PC-9 (cell line): ENCODE measurements at regions not wholly inside any gene's neighbourhood (a gene's known extent, or its start where the extent isn't known, plus 50 kb on each side); places are given as distances from the start of the nearest gene placed in this dataset.

Source experiments
- BruUV-seq: library from RNA; stranded (reverse); fragments of 400-500 nt; replicated peaks from 2 replicates; lab custom pipeline; 2021; lab: Mats Ljungman, UMichigan
- CTCF ChIA-PET: fragments of 300-600 bp; sonication (Branson Sonifier 250); formaldehyde crosslinking; loops from one replicate; lab custom pipeline; 2022; ENCODE audit warnings: antibody characterized with exemption; lab: Charles Lee
- POLR2A ChIA-PET: fragments of 300-600 bp; sonication (Branson Sonifier 250); formaldehyde crosslinking; loops from one replicate; lab custom pipeline; 2022; ENCODE audit warnings: antibody characterized with exemption; ENCODE audit not compliant: unreplicated experiment; lab: Charles Lee
- DNase-seq, 2 experiments: peaks; one replicate each; pipeline versions ENCODE4 v3.0.0 to v3.0.0-alpha.2; 2015 to 2022; ENCODE audit warnings: mixed read lengths in 1 of 2
- H2AFZ ChIP-seq: fragments of 200-600 bp; sonication (generic); 2 replicates; pipeline ENCODE4 v1.8.1; 2017; ENCODE audit warnings: antibody characterized with exemption
- H3F3A ChIP-seq: fragments of 200-600 bp; sonication (generic); 2 replicates; pipeline ENCODE4 v1.8.1; 2017; ENCODE audit warnings: antibody characterized with exemption, mild to moderate bottlenecking, low read depth; ENCODE audit not compliant: insufficient read depth
- H3K27ac ChIP-seq: fragments of 200-600 bp; sonication (generic); 2 replicates; pipeline ENCODE4 v1.6.1; 2016; ENCODE audit warnings: mixed run types
- H3K27me3 ChIP-seq: fragments of 200-600 bp; sonication (generic); 2 replicates; pipeline ENCODE4 v1.6.1; 2016; ENCODE audit warnings: low read depth, mixed run types; ENCODE audit not compliant: insufficient read depth
- H3K36me3 ChIP-seq: fragments of 200-600 bp; sonication (generic); 2 replicates; pipeline ENCODE4 v1.6.1; 2016; ENCODE audit warnings: low read depth, mixed run types
- H3K4me1 ChIP-seq: fragments of 200-600 bp; sonication (generic); replicated peaks from 2 replicates; pipeline ENCODE4 v1.6.1; 2016; ENCODE audit warnings: mixed run types; ENCODE audit not compliant: insufficient read depth
- H3K4me2 ChIP-seq: fragments of 200-600 bp; sonication (generic); 2 replicates; pipeline ENCODE4 v1.6.1; 2017; ENCODE audit warnings: mixed run types
- H3K4me3 ChIP-seq: fragments of 200-600 bp; sonication (generic); 2 replicates; pipeline ENCODE4 v1.6.1; 2016; ENCODE audit warnings: mixed run types
- H3K79me2 ChIP-seq: fragments of 200-600 bp; sonication (generic); 2 replicates; pipeline ENCODE4 v1.6.1; 2017; ENCODE audit warnings: low read depth, mixed run types
- H3K9me2 ChIP-seq: fragments of 200-600 bp; sonication (generic); 2 replicates; pipeline ENCODE4 v1.8.1; 2017; ENCODE audit warnings: mild to moderate bottlenecking; ENCODE audit not compliant: insufficient read depth
- H3K9me3 ChIP-seq: fragments of 200-600 bp; sonication (generic); 2 replicates; pipeline ENCODE4 v1.8.1; 2016; ENCODE audit warnings: low read depth; ENCODE audit not compliant: insufficient read depth
- H4K20me1 ChIP-seq: fragments of 200-600 bp; sonication (generic); 2 replicates; pipeline ENCODE4 v1.8.1; 2017; ENCODE audit not compliant: insufficient read depth
- CTCF ChIP-seq: fragments of 200-600 bp; sonication (generic); conservative IDR thresholded peaks from 2 replicates; pipeline ENCODE4 v1.6.1; 2017; ENCODE audit warnings: mixed run types, antibody characterized with exemption, mild to moderate bottlenecking, moderate library complexity
- EZH2 ChIP-seq: fragments of 200-600 bp; sonication (generic); IDR thresholded peaks from 2 replicates; pipeline ENCODE4 v1.8.0; 2017; ENCODE audit warnings: antibody characterized with exemption, low read depth
- intact Hi-C: fragments of 100-400 bp; cut with micrococcal nuclease; formaldehyde crosslinking; loops from one replicate; pipeline ENCODE4 v1.10.0; 2022; ENCODE audit not compliant: unreplicated experiment

DNA sequence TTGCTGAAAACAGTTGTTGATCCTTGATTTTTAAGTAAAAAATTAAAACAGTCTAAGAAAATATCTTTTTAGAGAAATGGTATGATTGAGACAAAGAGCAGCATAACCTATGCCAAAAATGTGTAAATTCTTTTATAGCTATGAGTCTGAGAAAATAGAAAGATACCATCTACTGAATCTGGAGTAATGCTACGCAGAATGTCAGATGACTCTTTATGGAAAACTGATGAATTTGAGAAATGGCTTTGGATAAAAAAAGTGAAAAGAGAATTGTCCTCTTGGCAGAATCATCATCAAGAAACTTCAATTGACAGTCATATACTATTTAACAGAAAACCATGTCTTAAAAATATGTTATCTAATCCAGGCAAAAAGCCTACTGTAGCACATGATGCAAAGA lies 183.1 kb downstream of the FAT4 start:
- Histone ChIP-seq H3K4me3 (no peak overlapping the region), H2AFZ (no peak overlapping the region), H3K27ac (no peak overlapping the region), H3K36me3 (no peaks in the 10 kb centered on the region), H3K79me2 (no peaks in the 10 kb centered on the region), H3K9me3 (no peaks in the 10 kb centered on the region), H3K9me2 (peaks cover 4% of the 10 kb centered on the region; the same call in 1 of the 2 replicates), H3F3A (no peaks in the 10 kb centered on the region), H3K4me2 (no peak overlapping the region), H4K20me1 (no peaks in the 10 kb centered on the region), H3K4me1 (no peaks in the 10 kb centered on the region), H3K27me3 (no peaks in the 10 kb centered on the region)
- intact Hi-C loops = no loop called here
- BruUV-seq = no TSS peak
- DNase-seq = no peak
- TF ChIP-seq EZH2 (no peak), CTCF (no peak)
- POLR2A ChIA-PET = no interaction called here
- CTCF ChIA-PET = no interaction called here

DNA sequence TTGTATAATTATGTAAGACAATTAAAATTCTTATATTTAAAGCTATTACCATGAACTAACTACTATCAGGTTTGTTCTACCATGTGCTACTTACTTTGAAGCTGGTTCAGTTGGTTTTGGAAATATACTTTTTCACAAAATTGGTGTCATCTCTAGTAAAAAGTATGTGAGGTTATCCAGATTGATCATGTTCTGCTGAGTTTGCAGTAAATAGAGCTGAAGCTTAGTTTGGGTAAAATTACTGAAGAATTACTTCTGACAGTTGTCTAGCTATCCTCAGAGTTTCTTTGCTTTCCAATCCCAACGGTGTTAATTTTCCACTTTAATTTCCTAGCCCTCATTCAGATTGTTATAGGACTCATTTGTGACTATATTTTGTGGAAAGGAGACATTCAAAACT lies 184.2 kb downstream of the FAT4 start:
- TF ChIP-seq CTCF (no peak), EZH2 (no peak)
- H3K4me1 ChIP-seq = no peaks in the 10 kb centered on the region
- H3K79me2 ChIP-seq = no peaks in the 10 kb centered on the region
- H3K27ac ChIP-seq = no peak overlapping the region
- H3K36me3 ChIP-seq = no peaks in the 10 kb centered on the region
- H3K4me3 ChIP-seq = no peak overlapping the region
- H3K27me3 ChIP-seq = no peaks in the 10 kb centered on the region
- H3F3A ChIP-seq = no peaks in the 10 kb centered on the region
- H3K4me2 ChIP-seq = no peak overlapping the region
- CTCF ChIA-PET = no interaction called here
- no peaks in the 10 kb centered on the region for H4K20me1 ChIP-seq
- BruUV-seq = no TSS peak
- POLR2A ChIA-PET = interaction anchor here (0.6 kb wide), 1 partner anchor 45 kb away, joined by 4 read pairs; no protein-coding TSS in a partner anchor
- DNase-seq = no peak
- peaks cover 4% of the 10 kb centered on the region; the same call in 1 of the 2 replicates for H3K9me2 ChIP-seq
- no peak overlapping the region for H2AFZ ChIP-seq
- intact Hi-C loops = no loop called here
- no peaks in the 10 kb centered on the region for H3K9me3 ChIP-seq

DNA sequence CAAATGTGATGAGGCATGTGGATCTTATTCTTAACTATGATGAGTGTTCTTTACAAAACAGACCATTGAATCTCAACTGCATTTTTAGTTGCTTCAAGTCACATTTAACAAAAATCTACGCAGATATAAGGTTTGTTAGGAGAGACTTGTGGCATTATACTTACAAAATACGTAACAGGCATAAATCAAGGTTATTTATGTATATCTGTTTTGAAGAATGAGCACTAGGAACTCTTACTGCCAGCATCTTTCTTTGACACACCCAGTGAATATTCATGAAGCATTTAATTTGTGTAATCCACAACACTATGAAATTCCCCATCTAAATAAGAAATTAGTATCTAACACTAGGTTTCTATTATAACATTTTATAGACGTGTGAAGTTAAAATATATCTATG lies 186.3 kb downstream of the FAT4 start:
- Histone ChIP-seq H4K20me1 (no peaks in the 10 kb centered on the region), H3K9me2 (peaks cover 4% of the 10 kb centered on the region; the same call in 1 of the 2 replicates), H3K79me2 (no peaks in the 10 kb centered on the region), H3K4me3 (no peak overlapping the region), H3K36me3 (no peaks in the 10 kb centered on the region), H3K4me1 (no peaks in the 10 kb centered on the region), H3K27me3 (no peaks in the 10 kb centered on the region), H3K9me3 (no peaks in the 10 kb centered on the region), H3K27ac (no peak overlapping the region), H3K4me2 (no peak overlapping the region), H2AFZ (no peak overlapping the region), H3F3A (no peaks in the 10 kb centered on the region)
- TF ChIP-seq CTCF (no peak), EZH2 (no peak)
- no TSS peak for BruUV-seq
- intact Hi-C loops = no loop called here
- no peak for DNase-seq
- CTCF ChIA-PET = no interaction called here
- POLR2A ChIA-PET = no interaction called here
